ENCODE measurements at regions not wholly inside any gene's neighbourhood (a gene's known extent, or its start where the extent isn't known, plus 50 kb on each side); places are given as distances from the start of the nearest gene placed in this dataset.
"Not testable (repeated sequence)": the region's sequence is repeated elsewhere in the genome, so short reads cannot be mapped to it uniquely, and the experiment has no call there.

- not testable (repeated sequence) for TF ChIP-seq NFRKB (IDR thresholded peaks at IDR 0.05; ENCODE audit: low read depth); ARNT (IDR thresholded peaks at IDR 0.05); NR3C1 (CRISPR knock-in tag; IDR thresholded peaks at IDR 0.05); MBD1 (CRISPR knock-in tag; IDR thresholded peaks at IDR 0.05); CTCF (IDR thresholded peaks at IDR 0.05 in 2 of 3, conservative IDR thresholded peaks at IDR 0.05 in 1 of 3; ENCODE audit: insufficient read depth in 2 of 3, low read depth in 1 of 3, low read length in 3 of 3); ZNF551 (CRISPR knock-in tag; IDR thresholded peaks at IDR 0.05); ZSCAN32 (CRISPR knock-in tag; IDR thresholded peaks at IDR 0.05); KLF1 (tag; IDR thresholded peaks at IDR 0.05)
- TF ChIP-seq, protein P1, sequence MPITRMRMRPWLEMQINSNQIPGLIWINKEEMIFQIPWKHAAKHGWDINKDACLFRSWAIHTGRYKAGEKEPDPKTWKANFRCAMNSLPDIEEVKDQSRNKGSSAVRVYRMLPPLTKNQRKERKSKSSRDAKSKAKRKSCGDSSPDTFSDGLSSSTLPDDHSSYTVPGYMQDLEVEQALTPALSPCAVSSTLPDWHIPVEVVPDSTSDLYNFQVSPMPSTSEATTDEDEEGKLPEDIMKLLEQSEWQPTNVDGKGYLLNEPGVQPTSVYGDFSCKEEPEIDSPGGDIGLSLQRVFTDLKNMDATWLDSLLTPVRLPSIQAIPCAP (CRISPR knock-in tag; IDR thresholded peaks at IDR 0.05; ENCODE audit: borderline replicate concordance) = not testable (repeated sequence)
- TF ChIP-seq, protein P2, sequence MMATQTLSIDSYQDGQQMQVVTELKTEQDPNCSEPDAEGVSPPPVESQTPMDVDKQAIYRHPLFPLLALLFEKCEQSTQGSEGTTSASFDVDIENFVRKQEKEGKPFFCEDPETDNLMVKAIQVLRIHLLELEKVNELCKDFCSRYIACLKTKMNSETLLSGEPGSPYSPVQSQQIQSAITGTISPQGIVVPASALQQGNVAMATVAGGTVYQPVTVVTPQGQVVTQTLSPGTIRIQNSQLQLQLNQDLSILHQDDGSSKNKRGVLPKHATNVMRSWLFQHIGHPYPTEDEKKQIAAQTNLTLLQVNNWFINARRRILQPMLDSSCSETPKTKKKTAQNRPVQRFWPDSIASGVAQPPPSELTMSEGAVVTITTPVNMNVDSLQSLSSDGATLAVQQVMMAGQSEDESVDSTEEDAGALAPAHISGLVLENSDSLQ (IDR thresholded peaks at IDR 0.05) = not testable (repeated sequence)
- TF ChIP-seq, protein P3, sequence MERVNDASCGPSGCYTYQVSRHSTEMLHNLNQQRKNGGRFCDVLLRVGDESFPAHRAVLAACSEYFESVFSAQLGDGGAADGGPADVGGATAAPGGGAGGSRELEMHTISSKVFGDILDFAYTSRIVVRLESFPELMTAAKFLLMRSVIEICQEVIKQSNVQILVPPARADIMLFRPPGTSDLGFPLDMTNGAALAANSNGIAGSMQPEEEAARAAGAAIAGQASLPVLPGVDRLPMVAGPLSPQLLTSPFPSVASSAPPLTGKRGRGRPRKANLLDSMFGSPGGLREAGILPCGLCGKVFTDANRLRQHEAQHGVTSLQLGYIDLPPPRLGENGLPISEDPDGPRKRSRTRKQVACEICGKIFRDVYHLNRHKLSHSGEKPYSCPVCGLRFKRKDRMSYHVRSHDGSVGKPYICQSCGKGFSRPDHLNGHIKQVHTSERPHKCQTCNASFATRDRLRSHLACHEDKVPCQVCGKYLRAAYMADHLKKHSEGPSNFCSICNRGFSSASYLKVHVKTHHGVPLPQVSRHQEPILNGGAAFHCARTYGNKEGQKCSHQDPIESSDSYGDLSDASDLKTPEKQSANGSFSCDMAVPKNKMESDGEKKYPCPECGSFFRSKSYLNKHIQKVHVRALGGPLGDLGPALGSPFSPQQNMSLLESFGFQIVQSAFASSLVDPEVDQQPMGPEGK (CRISPR knock-in tag; IDR thresholded peaks at IDR 0.05; ENCODE audit: borderline replicate concordance) = not testable (repeated sequence)
Observed at GRCh38 chr16:33769180-33769846, 309.9 kb downstream of the TP53TG3F start.

Measured in K562 (cell line).